Muscle layer of colon (tissue), 2 donors: ENCODE measurements at regions not wholly inside any gene's neighbourhood (a gene's known extent, or its start where the extent isn't known, plus 50 kb on each side); places are given as distances from the start of the nearest gene placed in this dataset.
A peak's percentile ranks its signal among the peaks of the same experiment; 100 is the strongest.

ENCODE experiments used
- H3K27ac ChIP-seq: one replicate; pipeline ENCODE4 v1.7.0; 2013; ENCODE audit warnings: low read depth, mild to moderate bottlenecking, low read length, moderate library complexity
- H3K27me3 ChIP-seq, 2 donors: one replicate each; pipeline ENCODE4 v1.7.0; 2013; ENCODE audit warnings: low read length in 2 of 2, mild to moderate bottlenecking in 2 of 2; ENCODE audit not compliant: insufficient read depth in 2 of 2, control insufficient read depth in 1 of 2
- H3K36me3 ChIP-seq: one replicate; pipeline ENCODE4 v1.7.0; 2013; ENCODE audit warnings: mild to moderate bottlenecking, low read length; ENCODE audit not compliant: insufficient read depth
- H3K4me1 ChIP-seq: one replicate; pipeline ENCODE4 v1.7.0; 2013; ENCODE audit warnings: mild to moderate bottlenecking, low read length; ENCODE audit not compliant: insufficient read depth
- H3K4me3 ChIP-seq, 2 donors: one replicate each; pipeline ENCODE4 v1.7.0; 2013; ENCODE audit warnings: low read length in 2 of 2, low read depth in 1 of 2, mild to moderate bottlenecking in 1 of 2, moderate library complexity in 1 of 2
- H3K9ac ChIP-seq: one replicate; pipeline ENCODE4 v1.7.0; 2013; ENCODE audit warnings: low read length
- H3K9me3 ChIP-seq: one replicate; pipeline ENCODE4 v1.7.0; 2013; ENCODE audit warnings: mild to moderate bottlenecking, low read length
- donor health status: abdominal sarcoma.
- donor health status: Adenocarcinoma of cecum.

- H3K4me1 ChIP-seq = peaks cover 7% of the 10 kb centered on the region
- no peaks in the 10 kb centered on the region for H3K27me3 ChIP-seq
- H3K4me3 ChIP-seq = no peak overlapping the region
- no peak overlapping the region for H3K9ac ChIP-seq
- no peaks in the 10 kb centered on the region for H3K9me3 ChIP-seq
- no peak overlapping the region for H3K27ac ChIP-seq
- no peaks in the 10 kb centered on the region for H3K36me3 ChIP-seq
These were observed 52.5 kb upstream of the NBL1 start for GRCh38 chr1:19591482-19592091.

GRCh38 chr1:19585507-19585906 is 58.6 kb upstream of the NBL1 start:
- Histone ChIP-seq H3K36me3 (no peaks in the 10 kb centered on the region), H3K4me1 (no peaks in the 10 kb centered on the region), H3K9ac (no peak overlapping the region), H3K9me3 (no peaks in the 10 kb centered on the region), H3K27me3 (no peaks in the 10 kb centered on the region), H3K4me3 (no peak overlapping the region), H3K27ac (no peak overlapping the region)

- Histone ChIP-seq H3K4me3 (no peak overlapping the region), H3K27me3 (no peaks in the 10 kb centered on the region), H3K4me1 (no peaks in the 10 kb centered on the region), H3K9me3 (no peaks in the 10 kb centered on the region), H3K27ac (no peak overlapping the region), H3K36me3 (no peaks in the 10 kb centered on the region), H3K9ac (no peak overlapping the region)
These were observed 61.8 kb upstream of the NBL1 start for GRCh38 chr1:19582318-19582717.

GRCh38 chr1:19581381-19581780 is 62.7 kb upstream of the NBL1 start:
- no peak overlapping the region for H3K27ac ChIP-seq
- no peaks in the 10 kb centered on the region for H3K4me1 ChIP-seq
- H3K9me3 ChIP-seq = no peaks in the 10 kb centered on the region
- no peak overlapping the region for H3K9ac ChIP-seq
- H3K27me3 ChIP-seq = no peaks in the 10 kb centered on the region
- no peak overlapping the region for H3K4me3 ChIP-seq
- no peaks in the 10 kb centered on the region for H3K36me3 ChIP-seq

- H3K9me3 ChIP-seq = no peaks in the 10 kb centered on the region
- H3K36me3 ChIP-seq = no peaks in the 10 kb centered on the region
- no peaks in the 10 kb centered on the region for H3K4me1 ChIP-seq
- no peaks in the 10 kb centered on the region for H3K27me3 ChIP-seq
- H3K4me3 ChIP-seq = no peak overlapping the region
- H3K27ac ChIP-seq = no peak overlapping the region
- no peak overlapping the region for H3K9ac ChIP-seq
These were observed 66.5 kb upstream of the NBL1 start for GRCh38 chr1:19577561-19577960.

- H3K9ac ChIP-seq = no peak overlapping the region
- H3K27me3 ChIP-seq = no peaks in the 10 kb centered on the region
- H3K27ac ChIP-seq = no peak overlapping the region
- no peaks in the 10 kb centered on the region for H3K4me1 ChIP-seq
- H3K36me3 ChIP-seq = no peaks in the 10 kb centered on the region
- no peaks in the 10 kb centered on the region for H3K9me3 ChIP-seq
- no peak overlapping the region for H3K4me3 ChIP-seq
These were observed 67.1 kb upstream of the NBL1 start for GRCh38 chr1:19577036-19577435.

GRCh38 chr1:19569786-19570185 is 74.3 kb upstream of the NBL1 start:
- Histone ChIP-seq H3K4me3 (no peak overlapping the region), H3K9ac (no peak overlapping the region), H3K27ac (no peak overlapping the region), H3K36me3 (no peaks in the 10 kb centered on the region), H3K9me3 (no peaks in the 10 kb centered on the region), H3K4me1 (no peaks in the 10 kb centered on the region), H3K27me3 (no peaks in the 10 kb centered on the region)

GRCh38 chr1:19567041-19567440 is 77.1 kb upstream of the NBL1 start:
- peaks cover 9% of the 10 kb centered on the region for H3K4me1 ChIP-seq
- no peaks in the 10 kb centered on the region for H3K36me3 ChIP-seq
- no peak overlapping the region for H3K4me3 ChIP-seq
- no peaks in the 10 kb centered on the region for H3K27me3 ChIP-seq
- no peak overlapping the region for H3K9ac ChIP-seq
- H3K9me3 ChIP-seq = no peaks in the 10 kb centered on the region
- H3K27ac ChIP-seq = no peak overlapping the region

- Histone ChIP-seq H3K4me3 (no peak overlapping the region), H3K4me1 (peaks cover 9% of the 10 kb centered on the region), H3K9ac (no peak overlapping the region), H3K36me3 (no peaks in the 10 kb centered on the region), H3K9me3 (no peaks in the 10 kb centered on the region), H3K27ac (peak overlapping the region; percentile 64), H3K27me3 (no peaks in the 10 kb centered on the region)
These were observed 79.0 kb upstream of the CAPZB start for GRCh38 chr1:19564366-19564765.

- peak overlapping the region; percentile 37 for H3K9ac ChIP-seq
- peaks cover 9% of the 10 kb centered on the region for H3K4me1 ChIP-seq
- peak overlapping the region; percentile 27 to 63 for H3K4me3 ChIP-seq
- no peaks in the 10 kb centered on the region for H3K27me3 ChIP-seq
- H3K9me3 ChIP-seq = no peaks in the 10 kb centered on the region
- H3K36me3 ChIP-seq = no peaks in the 10 kb centered on the region
- H3K27ac ChIP-seq = peak overlapping the region; percentile 64
These were observed 78.2 kb upstream of the CAPZB start for GRCh38 chr1:19563324-19564097.

- H3K4me1 ChIP-seq = peaks cover 9% of the 10 kb centered on the region
- no peak overlapping the region for H3K4me3 ChIP-seq
- no peaks in the 10 kb centered on the region for H3K9me3 ChIP-seq
- H3K36me3 ChIP-seq = no peaks in the 10 kb centered on the region
- no peaks in the 10 kb centered on the region for H3K27me3 ChIP-seq
- no peak overlapping the region for H3K9ac ChIP-seq
- peak overlapping the region; percentile 56 for H3K27ac ChIP-seq
These were observed 77.5 kb upstream of the CAPZB start for GRCh38 chr1:19562847-19563246.

- Histone ChIP-seq H3K4me3 (no peak overlapping the region), H3K27ac (no peak overlapping the region), H3K4me1 (peaks cover 9% of the 10 kb centered on the region), H3K27me3 (no peaks in the 10 kb centered on the region), H3K9me3 (no peaks in the 10 kb centered on the region), H3K9ac (no peak overlapping the region), H3K36me3 (no peaks in the 10 kb centered on the region)
These were observed 75.1 kb upstream of the CAPZB start for GRCh38 chr1:19560480-19560879.
